ENCODE measurements at regions not wholly inside any gene's neighbourhood (a gene's known extent, or its start where the extent isn't known, plus 50 kb on each side); places are given as distances from the start of the nearest gene placed in this dataset.

- Histone ChIP-seq H3K27me3 (ENCODE audit: control insufficient read depth in 2 of 2, insufficient read depth in 1 of 2, low read length in 1 of 2) (no peaks in the 10 kb centered on the region), H3K9me3 (ENCODE audit: control insufficient read depth in 2 of 2, insufficient read depth in 1 of 2, low read length in 1 of 2) (no peaks in the 10 kb centered on the region), H3K27ac (ENCODE audit: low read depth in 1 of 2, low read length in 1 of 2) (no peak overlapping the region), H3K4me3 (ENCODE audit: low read length in 2 of 2) (no peak overlapping the region), H3K4me1 (ENCODE audit: control insufficient read depth in 2 of 2, insufficient read depth in 2 of 2, low read length in 2 of 2) (no peaks in the 10 kb centered on the region), H3K36me3 (ENCODE audit: control insufficient read depth in 2 of 2, insufficient read depth in 2 of 2, low read length in 1 of 2) (no peaks in the 10 kb centered on the region)
- 88% methylated on average over 1 of the region's 1 CpG for WGBS
- no peak for DNase-seq (ENCODE audit: low read depth in 6 of 9, low spot score in 9 of 9)
Observed at GRCh38 chr11:15728207-15728606, 613.5 kb downstream of the INSC start.

GRCh38 chr11:15730263-15730994 is 615.7 kb downstream of the INSC start:
- Histone ChIP-seq H3K9me3 (ENCODE audit: control insufficient read depth in 2 of 2, insufficient read depth in 1 of 2, low read length in 1 of 2) (no peaks in the 10 kb centered on the region), H3K4me1 (ENCODE audit: control insufficient read depth in 2 of 2, insufficient read depth in 2 of 2, low read length in 2 of 2) (no peaks in the 10 kb centered on the region), H3K4me3 (ENCODE audit: low read length in 2 of 2) (no peak overlapping the region), H3K27me3 (ENCODE audit: control insufficient read depth in 2 of 2, insufficient read depth in 1 of 2, low read length in 1 of 2) (no peaks in the 10 kb centered on the region), H3K27ac (ENCODE audit: low read depth in 1 of 2, low read length in 1 of 2) (no peak overlapping the region), H3K36me3 (ENCODE audit: control insufficient read depth in 2 of 2, insufficient read depth in 2 of 2, low read length in 1 of 2) (no peaks in the 10 kb centered on the region)
- no peak for DNase-seq (ENCODE audit: low read depth in 6 of 9, low spot score in 9 of 9)
- WGBS = 71% methylated on average over 6 of the region's 6 CpGs

GRCh38 chr11:15730995-15731385 is 616.3 kb downstream of the INSC start:
- no peak for DNase-seq (ENCODE audit: low read depth in 6 of 9, low spot score in 9 of 9)
- H3K4me3 ChIP-seq (ENCODE audit: low read length in 2 of 2) = no peak overlapping the region
- 83% methylated on average over 4 of the region's 4 CpGs for WGBS
- H3K36me3 ChIP-seq (ENCODE audit: control insufficient read depth in 2 of 2, insufficient read depth in 2 of 2, low read length in 1 of 2) = no peaks in the 10 kb centered on the region
- no peaks in the 10 kb centered on the region for H3K9me3 ChIP-seq (ENCODE audit: control insufficient read depth in 2 of 2, insufficient read depth in 1 of 2, low read length in 1 of 2)
- H3K4me1 ChIP-seq (ENCODE audit: control insufficient read depth in 2 of 2, insufficient read depth in 2 of 2, low read length in 2 of 2) = no peaks in the 10 kb centered on the region
- no peaks in the 10 kb centered on the region for H3K27me3 ChIP-seq (ENCODE audit: control insufficient read depth in 2 of 2, insufficient read depth in 1 of 2, low read length in 1 of 2)
- no peak overlapping the region for H3K27ac ChIP-seq (ENCODE audit: low read depth in 1 of 2, low read length in 1 of 2)

- Histone ChIP-seq H3K4me3 (ENCODE audit: low read length in 2 of 2) (no peak overlapping the region), H3K9me3 (ENCODE audit: control insufficient read depth in 2 of 2, insufficient read depth in 1 of 2, low read length in 1 of 2) (no peaks in the 10 kb centered on the region), H3K36me3 (ENCODE audit: control insufficient read depth in 2 of 2, insufficient read depth in 2 of 2, low read length in 1 of 2) (no peaks in the 10 kb centered on the region), H3K27ac (ENCODE audit: low read depth in 1 of 2, low read length in 1 of 2) (no peak overlapping the region), H3K4me1 (ENCODE audit: control insufficient read depth in 2 of 2, insufficient read depth in 2 of 2, low read length in 2 of 2) (no peaks in the 10 kb centered on the region), H3K27me3 (ENCODE audit: control insufficient read depth in 2 of 2, insufficient read depth in 1 of 2, low read length in 1 of 2) (no peaks in the 10 kb centered on the region)
- 72% methylated on average over 4 of the region's 4 CpGs for WGBS
- no peak for DNase-seq (ENCODE audit: low read depth in 6 of 9, low spot score in 9 of 9)
Observed at GRCh38 chr11:15735706-15736105, 620.6 kb downstream of the SOX6 start.

- Histone ChIP-seq H3K27me3 (ENCODE audit: control insufficient read depth in 2 of 2, insufficient read depth in 1 of 2, low read length in 1 of 2) (no peaks in the 10 kb centered on the region), H3K9me3 (ENCODE audit: control insufficient read depth in 2 of 2, insufficient read depth in 1 of 2, low read length in 1 of 2) (no peaks in the 10 kb centered on the region), H3K4me1 (ENCODE audit: control insufficient read depth in 2 of 2, insufficient read depth in 2 of 2, low read length in 2 of 2) (no peaks in the 10 kb centered on the region), H3K27ac (ENCODE audit: low read depth in 1 of 2, low read length in 1 of 2) (no peak overlapping the region), H3K4me3 (ENCODE audit: low read length in 2 of 2) (no peak overlapping the region), H3K36me3 (ENCODE audit: control insufficient read depth in 2 of 2, insufficient read depth in 2 of 2, low read length in 1 of 2) (no peaks in the 10 kb centered on the region)
- DNase-seq (ENCODE audit: low read depth in 6 of 9, low spot score in 9 of 9) = no peak
Observed at GRCh38 chr11:15737320-15737719, 619.0 kb downstream of the SOX6 start.

- Histone ChIP-seq H3K4me3 (ENCODE audit: low read length in 2 of 2) (no peak overlapping the region), H3K27me3 (ENCODE audit: control insufficient read depth in 2 of 2, insufficient read depth in 1 of 2, low read length in 1 of 2) (no peaks in the 10 kb centered on the region), H3K36me3 (ENCODE audit: control insufficient read depth in 2 of 2, insufficient read depth in 2 of 2, low read length in 1 of 2) (no peaks in the 10 kb centered on the region), H3K4me1 (ENCODE audit: control insufficient read depth in 2 of 2, insufficient read depth in 2 of 2, low read length in 2 of 2) (no peaks in the 10 kb centered on the region), H3K27ac (ENCODE audit: low read depth in 1 of 2, low read length in 1 of 2) (no peak overlapping the region), H3K9me3 (ENCODE audit: control insufficient read depth in 2 of 2, insufficient read depth in 1 of 2, low read length in 1 of 2) (no peaks in the 10 kb centered on the region)
- 83% methylated on average over 5 of the region's 5 CpGs for WGBS
- DNase-seq (ENCODE audit: low read depth in 6 of 9, low spot score in 9 of 9) = no peak
Observed at GRCh38 chr11:15738931-15739330, 617.4 kb downstream of the SOX6 start.

GRCh38 chr11:15742626-15743519 is 613.5 kb downstream of the SOX6 start:
- no peaks in the 10 kb centered on the region for H3K9me3 ChIP-seq (ENCODE audit: control insufficient read depth in 2 of 2, insufficient read depth in 1 of 2, low read length in 1 of 2)
- H3K27me3 ChIP-seq (ENCODE audit: control insufficient read depth in 2 of 2, insufficient read depth in 1 of 2, low read length in 1 of 2) = no peaks in the 10 kb centered on the region
- DNase-seq (ENCODE audit: low read depth in 6 of 9, low spot score in 9 of 9) = no peak
- H3K4me1 ChIP-seq (ENCODE audit: control insufficient read depth in 2 of 2, insufficient read depth in 2 of 2, low read length in 2 of 2) = no peaks in the 10 kb centered on the region
- H3K4me3 ChIP-seq (ENCODE audit: low read length in 2 of 2) = no peak overlapping the region
- no peaks in the 10 kb centered on the region for H3K36me3 ChIP-seq (ENCODE audit: control insufficient read depth in 2 of 2, insufficient read depth in 2 of 2, low read length in 1 of 2)
- 72% methylated on average over 7 of the region's 7 CpGs for WGBS
- H3K27ac ChIP-seq (ENCODE audit: low read depth in 1 of 2, low read length in 1 of 2) = no peak overlapping the region

- no peaks in the 10 kb centered on the region for H3K36me3 ChIP-seq (ENCODE audit: control insufficient read depth in 2 of 2, insufficient read depth in 2 of 2, low read length in 1 of 2)
- no peak for DNase-seq (ENCODE audit: low read depth in 6 of 9, low spot score in 9 of 9)
Observed at GRCh38 chr11:15744693-15745092, 611.7 kb downstream of the SOX6 start.

GRCh38 chr11:15745266-15745665 is 611.1 kb downstream of the SOX6 start:
- Histone ChIP-seq H3K4me1 (ENCODE audit: control insufficient read depth in 2 of 2, insufficient read depth in 2 of 2, low read length in 2 of 2) (no peaks in the 10 kb centered on the region), H3K9me3 (ENCODE audit: control insufficient read depth in 2 of 2, insufficient read depth in 1 of 2, low read length in 1 of 2) (no peaks in the 10 kb centered on the region), H3K4me3 (ENCODE audit: low read length in 2 of 2) (no peak overlapping the region), H3K27ac (ENCODE audit: low read depth in 1 of 2, low read length in 1 of 2) (no peak overlapping the region), H3K36me3 (ENCODE audit: control insufficient read depth in 2 of 2, insufficient read depth in 2 of 2, low read length in 1 of 2) (no peaks in the 10 kb centered on the region), H3K27me3 (ENCODE audit: control insufficient read depth in 2 of 2, insufficient read depth in 1 of 2, low read length in 1 of 2) (no peaks in the 10 kb centered on the region)
- 91% methylated on average over 2 of the region's 2 CpGs for WGBS
- no peak for DNase-seq (ENCODE audit: low read depth in 6 of 9, low spot score in 9 of 9)

More at GRCh38 chr11:15744693-15745092, 611.7 kb downstream of the SOX6 start:
- H3K4me3 ChIP-seq (ENCODE audit: low read length in 2 of 2) = no peak overlapping the region
- no peaks in the 10 kb centered on the region for H3K9me3 ChIP-seq (ENCODE audit: control insufficient read depth in 2 of 2, insufficient read depth in 1 of 2, low read length in 1 of 2)
- no peak overlapping the region for H3K27ac ChIP-seq (ENCODE audit: low read depth in 1 of 2, low read length in 1 of 2)
- no peaks in the 10 kb centered on the region for H3K4me1 ChIP-seq (ENCODE audit: control insufficient read depth in 2 of 2, insufficient read depth in 2 of 2, low read length in 2 of 2)
- 92% methylated on average over 3 of the region's 3 CpGs for WGBS
- no peaks in the 10 kb centered on the region for H3K27me3 ChIP-seq (ENCODE audit: control insufficient read depth in 2 of 2, insufficient read depth in 1 of 2, low read length in 1 of 2)
